Activated CD4-positive, alpha-beta T cell treated with anti-CD3 and anti-CD28 coated beads, Interleukin-2, amount 50 U/mL, for 16 hours (primary cell): ENCODE measurements at regions not wholly inside any gene's neighbourhood (a gene's known extent, or its start where the extent isn't known, plus 50 kb on each side); places are given as distances from the start of the nearest gene placed in this dataset.
"Not testable (repeated sequence)": the region's sequence is repeated elsewhere in the genome, so short reads cannot be mapped to it uniquely, and the experiment has no call there.

ENCODE experiments used
- DNase-seq: peaks from one replicate; pipeline ENCODE4 v3.0.0-alpha.2; 2020

DNA sequence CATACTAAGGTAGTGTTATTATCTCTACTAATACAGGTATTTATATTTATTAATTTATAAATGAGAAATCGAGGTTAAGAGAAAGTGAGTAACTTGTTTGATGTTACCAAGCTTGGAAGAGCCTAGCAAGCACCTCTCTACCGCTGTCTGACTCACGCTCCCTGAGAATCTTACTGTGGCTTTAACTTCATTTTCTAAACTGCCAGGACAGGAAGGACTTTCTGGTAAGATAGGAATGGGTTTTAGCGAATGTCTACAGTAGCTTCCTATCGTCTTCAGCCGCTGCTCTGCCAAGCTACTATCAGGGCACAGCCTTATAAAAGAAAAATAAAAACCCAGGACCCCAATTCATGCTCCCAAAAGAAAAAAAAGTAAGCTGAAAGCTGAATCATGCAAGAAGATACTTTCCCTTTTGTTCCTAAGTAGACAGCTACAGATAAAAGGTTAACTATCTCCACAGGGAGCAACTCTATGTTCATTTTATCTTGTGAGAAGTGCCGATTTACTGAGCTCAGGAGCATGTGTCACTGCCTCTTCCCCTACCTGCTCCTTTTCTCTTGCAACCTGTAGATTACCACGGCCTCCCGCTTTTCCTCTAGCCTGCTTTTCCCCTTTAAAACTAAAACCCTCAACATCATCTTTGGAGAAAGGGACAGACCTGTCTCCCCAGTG lies 60.2 kb downstream of the THNSL1 start:
- no peak for DNase-seq

DNA sequence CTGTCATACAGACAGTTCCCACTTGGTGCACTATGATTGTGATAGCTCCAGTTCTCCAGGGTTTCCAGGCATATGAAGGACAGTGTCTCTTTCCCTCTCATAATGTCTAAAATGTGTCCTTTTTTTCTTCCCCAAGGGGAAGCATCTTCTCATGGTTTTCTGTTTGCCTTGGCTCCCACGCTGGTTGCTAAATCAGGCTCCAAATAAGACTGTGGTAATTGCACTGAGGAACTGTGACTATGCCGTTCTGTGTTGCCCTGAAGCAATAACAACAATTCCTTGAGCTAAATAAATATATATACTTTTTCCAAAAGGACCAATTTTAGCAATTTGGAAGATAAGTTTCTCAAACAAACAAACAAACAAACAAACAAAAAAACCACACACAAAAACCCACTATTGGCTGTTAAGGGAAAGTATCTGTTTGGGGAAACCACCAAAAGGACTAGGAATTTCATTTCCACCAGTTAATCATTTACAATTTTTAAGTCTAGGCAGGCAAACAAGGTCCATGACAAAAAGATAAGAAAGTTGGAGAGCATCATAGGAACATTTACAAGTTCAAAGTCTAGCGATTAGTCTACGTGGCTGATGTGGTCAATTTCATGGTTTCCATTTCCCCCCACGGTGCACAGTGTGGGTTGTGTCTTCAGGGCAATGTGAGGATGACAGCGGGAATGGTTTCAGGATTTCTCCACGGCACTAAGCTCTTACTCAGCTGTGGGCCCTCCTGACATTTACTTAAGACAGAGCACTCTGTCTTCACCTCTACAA lies 62.4 kb downstream of the THNSL1 start:
- no peak for DNase-seq

DNA sequence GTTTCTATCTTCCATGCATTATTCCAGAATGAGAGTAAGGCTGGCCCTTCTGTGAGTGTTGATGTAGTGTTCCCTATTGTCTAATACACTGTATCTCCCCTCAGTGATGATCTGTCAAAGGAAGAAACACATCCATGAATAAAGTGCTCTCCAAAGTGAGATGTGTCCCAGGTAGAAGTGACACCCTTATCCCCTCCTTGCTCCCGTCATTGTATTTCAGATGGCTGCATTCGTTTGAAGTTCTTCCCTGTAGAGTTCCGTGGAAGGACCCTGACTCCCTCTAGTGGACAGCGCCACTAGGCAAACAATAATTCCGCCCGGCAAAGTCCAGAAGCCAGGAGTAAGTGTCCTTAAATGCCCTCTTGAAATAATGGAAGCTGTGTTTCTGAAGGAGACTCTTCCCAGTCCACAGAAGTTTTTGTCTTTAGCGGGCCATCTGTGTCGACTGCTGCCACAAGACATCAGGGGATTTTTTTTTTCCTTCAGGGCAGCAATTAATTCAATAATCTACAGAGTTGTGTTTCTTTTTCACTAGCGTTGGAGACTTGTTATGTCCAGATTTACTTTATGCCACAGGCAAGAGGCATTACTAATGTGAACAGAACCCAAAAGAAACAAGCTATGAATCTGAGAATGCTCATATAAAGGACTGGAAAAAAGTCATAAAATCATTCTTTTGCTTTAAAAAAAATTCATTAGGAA lies 64.6 kb downstream of the THNSL1 start:
- peak; percentile 65 for DNase-seq

DNA sequence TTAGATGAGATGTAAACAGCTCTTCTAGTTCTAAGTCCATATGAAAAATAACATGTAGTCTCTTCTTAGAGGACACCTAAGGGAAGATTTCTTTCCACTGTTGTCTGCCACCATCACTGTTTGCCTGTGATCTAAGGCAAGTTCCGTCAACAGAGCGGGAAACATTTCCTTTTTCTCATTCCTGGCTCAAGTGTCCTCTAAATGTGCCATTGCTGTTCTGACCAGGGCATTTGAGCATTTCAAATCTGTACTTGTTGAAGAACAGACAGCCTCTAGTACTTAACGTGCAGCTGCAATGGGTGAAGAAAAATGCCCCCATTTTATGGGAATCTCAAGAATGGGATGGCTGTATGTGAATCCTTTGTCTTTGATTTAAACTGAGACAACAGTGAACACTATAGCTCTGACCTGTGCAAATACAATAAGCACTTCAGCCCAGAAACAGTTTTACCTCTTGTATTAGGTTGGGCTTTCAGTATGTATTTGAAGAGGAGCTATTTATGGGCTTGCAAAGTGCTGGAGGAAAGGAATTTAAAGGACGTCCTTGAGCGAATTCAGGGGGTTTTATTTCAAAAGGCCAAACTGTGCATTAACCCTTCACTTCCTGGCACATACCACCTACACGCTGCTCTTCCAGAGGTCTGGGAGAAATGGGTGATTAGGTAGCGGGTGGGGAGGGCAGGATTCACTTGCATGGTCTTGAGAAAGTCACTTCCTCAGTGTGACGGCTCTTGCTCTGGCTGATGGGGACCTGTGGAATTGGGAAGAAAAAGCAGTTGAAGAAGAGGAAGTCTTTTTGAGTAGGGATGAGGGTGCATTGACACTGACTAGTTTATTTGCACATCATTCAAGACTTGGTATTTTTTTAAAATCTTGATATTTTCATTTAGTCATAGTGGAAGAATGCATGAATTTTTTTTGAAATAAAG lies 66.1 kb downstream of the THNSL1 start:
- no peak for DNase-seq

DNA sequence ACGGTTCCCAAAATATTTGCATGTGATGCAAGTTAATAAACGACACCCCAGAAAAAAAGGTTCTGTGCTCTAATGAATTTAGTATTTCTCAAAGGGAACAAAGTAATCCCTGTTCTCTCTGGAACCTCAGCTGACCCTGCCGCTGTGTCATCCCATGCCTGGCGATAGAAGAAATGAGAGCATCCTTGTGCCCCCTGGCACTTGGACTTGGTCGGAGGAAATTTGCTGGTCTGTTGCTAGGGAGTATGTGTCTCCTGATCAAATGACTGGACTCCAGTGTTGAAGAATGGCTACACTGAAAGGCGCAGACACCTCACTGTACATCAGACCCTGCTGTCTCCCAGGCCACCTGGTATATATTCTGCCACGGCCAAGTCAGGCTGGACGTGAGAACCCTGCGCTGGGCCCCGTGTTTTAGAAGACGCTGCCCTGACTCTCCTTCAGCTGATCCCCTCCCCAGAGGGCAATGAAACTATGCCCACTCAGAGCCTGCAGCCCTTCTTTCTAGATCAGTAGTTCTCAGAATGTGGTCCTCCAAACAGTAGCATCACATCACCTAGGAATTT lies 67.2 kb downstream of the THNSL1 start:
- DNase-seq, result no peak

DNA sequence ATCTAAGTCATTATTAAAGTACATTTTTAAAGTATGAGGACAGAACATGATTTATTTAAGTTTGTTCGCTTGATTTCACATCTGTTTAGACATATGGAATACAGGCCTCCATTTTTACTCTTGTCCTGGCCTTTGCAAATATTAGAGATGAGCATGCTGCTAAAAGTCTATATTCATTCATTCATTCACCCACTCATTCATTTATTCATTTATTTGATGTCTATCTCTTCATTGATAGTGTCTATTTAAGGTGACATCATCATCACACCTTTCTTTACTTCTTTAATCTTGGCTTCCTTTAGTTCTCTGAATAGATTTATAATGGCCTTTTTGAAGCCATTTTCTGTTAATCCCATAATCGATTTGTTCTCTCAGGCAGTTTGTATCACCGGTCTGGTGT lies 68.0 kb downstream of the THNSL1 start:
- no peak for DNase-seq

DNA sequence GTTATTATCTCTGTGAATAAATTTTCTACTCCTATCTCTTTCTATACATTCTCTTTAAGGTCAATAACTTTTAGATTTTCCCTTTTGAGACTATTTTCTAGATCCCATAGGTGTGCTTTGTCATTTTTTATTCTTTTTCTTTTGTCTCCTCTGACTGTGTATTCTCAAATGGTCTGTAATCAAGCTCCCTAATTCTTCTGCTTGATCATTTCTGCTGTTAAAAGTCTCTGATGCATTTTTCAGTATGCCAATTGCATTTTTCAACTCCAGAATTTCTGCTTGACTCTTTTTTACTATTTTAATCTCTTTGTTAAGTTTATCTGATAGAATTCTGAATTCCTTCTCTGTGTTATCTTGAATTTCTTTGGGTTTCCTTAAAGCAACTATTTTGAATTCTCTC lies 78.2 kb downstream of the THNSL1 start:
- no peak for DNase-seq

DNA sequence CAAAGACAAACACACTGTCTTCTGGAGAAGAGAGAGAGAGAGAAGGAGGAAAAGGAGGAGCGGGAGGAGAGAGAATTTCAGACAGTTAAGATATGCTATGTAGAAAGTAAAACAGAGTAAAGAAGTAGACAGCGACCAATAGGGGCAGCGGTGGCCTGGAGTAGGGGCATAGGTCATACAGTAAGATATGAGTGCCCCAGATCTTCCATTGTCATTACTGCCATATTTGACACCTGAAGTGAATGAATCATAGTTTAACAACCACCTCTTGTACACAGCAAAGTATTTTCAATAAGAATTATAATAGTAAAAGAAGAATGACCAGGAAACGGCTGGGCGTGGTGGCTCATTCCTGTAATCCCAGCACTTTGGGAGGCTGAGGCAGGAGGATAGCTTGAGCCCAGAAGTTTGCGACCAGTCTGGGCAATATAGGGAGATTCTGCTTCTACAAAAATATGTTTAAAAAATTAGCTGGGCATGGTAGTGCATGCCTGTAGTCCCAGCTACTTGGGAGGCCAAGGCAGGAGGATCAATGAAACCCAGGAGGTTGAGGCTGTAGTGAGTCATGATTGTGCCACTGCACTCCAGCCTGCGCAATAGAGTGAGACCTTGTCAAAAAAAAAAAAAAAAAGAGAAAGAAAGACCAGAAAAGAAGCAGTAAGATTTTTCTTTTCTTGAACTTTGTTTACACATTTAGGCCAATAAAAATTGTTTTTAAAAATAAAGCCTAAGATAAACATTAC lies 77.0 kb upstream of the GPR158 start:
- DNase-seq, result no peak

DNA sequence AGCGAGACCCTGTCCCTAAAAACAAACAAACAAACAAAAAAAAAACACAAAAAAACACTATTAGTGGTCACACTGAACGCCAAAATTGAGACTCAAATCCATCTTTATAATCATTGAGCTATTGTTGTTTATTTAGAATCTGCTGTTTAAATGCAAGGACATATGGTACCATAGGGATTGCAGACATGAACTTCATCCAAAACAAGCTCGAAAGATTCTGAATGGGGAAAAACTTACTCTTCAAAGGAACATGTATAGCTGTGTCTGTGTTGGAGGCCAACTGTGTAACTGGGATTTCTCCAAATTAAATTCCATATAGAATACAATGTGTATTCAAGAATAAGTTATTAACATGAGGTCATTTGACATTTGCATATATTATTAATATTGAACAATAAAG lies 74.7 kb upstream of the GPR158 start:
- DNase-seq, result no peak

DNA sequence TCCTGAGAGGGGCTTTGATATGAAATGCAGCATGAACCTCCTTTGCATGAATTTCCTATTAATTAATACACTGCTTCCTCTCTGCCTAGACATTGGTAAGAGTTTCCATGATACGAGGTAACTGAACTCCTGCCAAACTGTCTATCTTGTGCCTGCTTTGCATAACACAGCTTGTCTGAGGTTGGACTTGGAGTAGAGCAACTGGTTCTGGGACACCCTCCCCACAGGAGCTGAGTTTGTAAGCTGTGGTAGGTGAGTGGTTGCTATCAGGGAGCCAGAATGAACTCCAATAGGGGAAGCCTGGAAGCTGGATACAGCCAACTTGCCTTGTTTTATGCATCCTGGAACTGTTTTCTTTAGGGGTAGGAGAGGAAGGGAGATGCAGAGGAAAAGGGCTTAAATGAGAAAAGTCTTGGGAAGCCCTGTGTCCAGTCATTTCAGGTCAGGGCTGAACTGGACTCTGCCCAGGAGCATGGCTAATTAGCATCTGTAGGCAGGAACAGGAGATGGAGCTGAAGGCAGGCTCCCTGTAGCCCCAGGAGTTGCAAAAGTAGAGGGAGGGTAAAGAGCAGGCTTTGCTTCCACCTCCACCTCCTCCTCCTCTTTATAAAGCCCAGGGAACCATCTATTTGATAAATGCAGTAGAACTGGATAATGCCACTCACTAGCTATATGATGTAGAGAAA lies 73.2 kb upstream of the GPR158 start:
- DNase-seq, result no peak

DNA sequence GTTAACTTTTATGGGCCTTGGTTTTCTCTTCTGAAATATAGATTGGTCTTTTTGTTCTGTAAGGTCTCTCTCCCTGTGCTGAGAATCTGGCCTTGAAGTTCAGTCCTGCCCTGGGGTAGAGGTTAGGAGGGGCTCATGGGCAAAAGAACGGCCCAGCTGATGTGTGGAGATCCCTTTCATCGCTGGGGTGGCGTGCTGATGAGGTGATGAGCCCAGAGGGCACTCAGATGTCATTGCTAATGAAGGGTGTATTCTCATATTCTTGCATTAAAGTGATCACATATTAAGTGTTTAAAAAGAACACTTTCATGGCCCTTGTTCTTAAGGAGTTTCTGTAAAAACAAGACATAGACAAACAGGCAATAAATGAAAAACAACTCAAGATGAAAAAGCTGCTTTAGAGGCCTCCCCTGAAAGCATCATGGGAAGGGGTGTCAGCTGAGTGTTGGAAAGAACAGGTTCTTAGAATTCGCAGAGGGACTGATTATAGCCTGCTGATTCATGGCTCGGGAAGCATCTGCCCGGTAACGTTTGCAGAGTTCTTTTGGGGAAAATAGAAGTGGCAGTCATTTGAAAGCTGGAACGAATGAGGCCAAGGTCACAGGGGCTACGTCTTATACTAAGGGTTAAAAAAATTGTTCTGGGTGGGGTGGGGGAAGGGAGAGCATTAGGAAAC lies 72.5 kb upstream of the GPR158 start:
- DNase-seq, result no peak

DNA sequence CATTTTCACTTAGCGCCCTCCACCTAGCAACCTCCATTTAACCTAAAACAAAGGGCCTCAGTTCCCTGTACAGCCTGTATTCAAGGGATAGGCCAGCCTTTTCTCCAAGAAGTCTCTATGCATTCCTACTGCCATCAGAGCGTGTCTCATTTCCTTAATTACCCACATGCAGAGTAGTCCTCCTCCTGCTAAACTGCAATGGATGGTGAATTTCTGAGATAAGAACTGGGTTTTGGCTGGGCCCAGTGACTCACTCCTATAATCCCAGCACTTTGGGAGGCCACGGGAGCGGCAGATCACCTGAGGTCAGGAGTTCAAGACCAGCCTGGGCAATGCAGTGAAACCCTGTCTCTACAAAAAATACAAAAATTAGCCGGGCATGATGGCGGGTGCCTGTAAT lies 71.1 kb upstream of the GPR158 start:
- no peak for DNase-seq

DNA sequence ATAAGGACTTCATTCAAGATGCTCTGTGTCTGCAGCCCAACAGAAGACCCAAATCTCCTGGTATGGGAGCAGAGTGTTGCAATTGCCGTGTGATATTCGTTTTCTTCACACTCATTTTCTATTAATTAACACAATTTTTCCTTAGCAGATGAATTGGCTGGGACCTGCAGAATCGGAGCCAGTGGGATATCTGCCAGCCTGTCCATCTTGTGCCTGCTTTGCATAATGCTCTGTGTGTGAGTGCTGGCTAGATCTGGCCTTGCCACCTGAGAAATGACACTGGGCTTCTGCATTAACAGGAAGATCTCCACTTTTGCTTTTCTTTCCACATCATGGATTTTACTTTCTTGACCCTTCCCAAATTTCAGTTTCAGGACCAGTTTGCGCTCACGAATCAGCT lies 70.4 kb upstream of the GPR158 start:
- no peak for DNase-seq

DNA sequence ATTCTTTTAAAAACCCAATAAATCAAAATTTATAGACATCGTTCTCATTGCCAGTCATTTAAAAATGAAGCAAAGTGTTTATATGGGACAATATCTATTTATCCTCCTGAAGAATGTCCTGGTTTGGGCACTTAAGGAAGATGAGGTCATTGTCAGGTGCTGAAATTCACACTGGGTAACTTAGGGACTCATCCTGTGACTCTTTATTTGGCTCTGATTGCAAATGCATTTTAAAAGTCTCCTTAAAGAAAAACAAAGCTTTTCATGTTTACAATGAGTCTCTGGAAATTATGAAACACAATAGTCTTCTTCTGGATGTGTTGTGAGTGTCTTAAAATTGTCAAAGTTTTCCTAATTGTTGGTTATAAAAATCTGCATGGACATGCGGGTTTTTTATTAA lies 69.5 kb upstream of the GPR158 start:
- DNase-seq, result no peak

DNA sequence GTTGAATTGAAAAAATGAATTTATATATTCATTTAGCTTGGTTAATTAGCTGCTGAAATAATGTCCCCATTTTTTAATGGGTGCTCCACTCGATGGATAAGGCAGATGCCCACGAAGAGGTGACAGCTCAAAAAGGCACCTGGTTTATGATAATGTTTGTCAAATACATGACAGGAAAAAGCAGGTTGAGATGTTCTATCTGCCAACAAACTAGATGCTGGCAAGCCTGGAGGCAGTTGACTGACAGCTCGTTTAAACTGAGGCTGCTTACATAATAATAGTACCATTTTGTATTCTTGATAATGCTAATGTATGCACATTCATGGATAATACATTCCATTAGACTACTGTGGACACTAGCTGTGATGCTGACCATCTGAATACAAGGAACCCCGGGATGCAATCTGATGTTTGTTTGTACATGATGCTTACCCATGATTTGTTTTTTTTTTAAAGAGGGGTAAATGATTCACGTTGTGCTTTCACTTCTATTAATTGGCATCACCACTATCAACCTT lies 69.0 kb upstream of the GPR158 start:
- DNase-seq, result no peak

DNA sequence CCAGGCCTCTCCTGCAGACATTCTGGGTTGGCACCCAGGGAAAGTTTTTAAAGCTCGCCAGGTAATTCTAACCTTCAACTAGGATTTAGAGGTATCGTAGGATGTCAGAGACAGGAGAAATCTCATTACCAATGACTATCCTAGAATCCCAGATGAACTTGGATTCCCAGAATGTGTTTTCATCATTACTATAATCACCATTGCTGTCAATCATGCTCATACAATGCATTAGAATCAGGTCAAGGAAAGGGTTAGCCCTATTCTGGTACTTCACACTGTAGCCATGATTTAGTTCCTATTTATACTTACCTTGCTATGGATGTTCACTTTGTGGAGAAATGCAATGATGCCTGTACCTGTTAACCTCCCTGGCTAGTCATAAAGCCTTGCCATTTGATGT lies 67.0 kb upstream of the GPR158 start:
- DNase-seq, result no peak

DNA sequence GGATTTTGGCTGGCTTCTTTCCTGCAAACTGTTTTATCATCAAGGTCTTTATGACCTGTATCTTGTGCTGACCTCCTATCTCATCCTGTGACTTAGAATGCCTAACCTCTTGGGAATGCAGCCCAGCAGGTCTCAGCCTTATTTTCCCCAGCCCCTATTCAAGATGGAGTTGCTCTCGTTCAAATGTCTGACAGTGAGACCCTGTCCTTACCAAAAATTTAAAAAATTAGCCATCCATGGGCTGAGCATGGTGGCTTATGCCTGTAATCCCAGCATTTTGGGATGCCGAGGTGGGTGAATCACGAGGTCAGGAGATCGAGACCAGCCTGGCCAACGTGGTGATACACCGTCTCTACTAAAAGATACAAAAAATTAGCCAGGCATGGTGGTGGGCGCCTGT lies 64.9 kb upstream of the GPR158 start:
- not testable (repeated sequence) for DNase-seq

DNA sequence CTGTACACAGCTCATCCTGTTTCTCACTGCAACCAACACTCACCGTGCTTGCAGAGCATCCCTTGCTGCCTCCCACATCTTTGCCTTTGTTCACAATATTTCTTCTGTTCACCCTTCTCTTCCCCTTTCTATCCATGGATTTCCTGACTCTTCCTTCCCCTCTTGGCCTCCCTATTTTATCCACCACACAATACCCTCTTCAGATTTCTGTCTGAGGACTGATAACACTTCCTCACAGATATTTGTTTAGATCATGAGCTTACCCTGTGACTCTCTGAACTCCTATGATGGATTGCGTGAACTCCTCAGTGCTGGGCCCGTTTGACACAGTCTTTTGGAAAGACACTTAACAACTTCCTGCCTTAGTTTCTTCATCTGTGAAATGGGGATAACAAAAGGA lies 62.8 kb upstream of the GPR158 start:
- DNase-seq, result no peak

DNA sequence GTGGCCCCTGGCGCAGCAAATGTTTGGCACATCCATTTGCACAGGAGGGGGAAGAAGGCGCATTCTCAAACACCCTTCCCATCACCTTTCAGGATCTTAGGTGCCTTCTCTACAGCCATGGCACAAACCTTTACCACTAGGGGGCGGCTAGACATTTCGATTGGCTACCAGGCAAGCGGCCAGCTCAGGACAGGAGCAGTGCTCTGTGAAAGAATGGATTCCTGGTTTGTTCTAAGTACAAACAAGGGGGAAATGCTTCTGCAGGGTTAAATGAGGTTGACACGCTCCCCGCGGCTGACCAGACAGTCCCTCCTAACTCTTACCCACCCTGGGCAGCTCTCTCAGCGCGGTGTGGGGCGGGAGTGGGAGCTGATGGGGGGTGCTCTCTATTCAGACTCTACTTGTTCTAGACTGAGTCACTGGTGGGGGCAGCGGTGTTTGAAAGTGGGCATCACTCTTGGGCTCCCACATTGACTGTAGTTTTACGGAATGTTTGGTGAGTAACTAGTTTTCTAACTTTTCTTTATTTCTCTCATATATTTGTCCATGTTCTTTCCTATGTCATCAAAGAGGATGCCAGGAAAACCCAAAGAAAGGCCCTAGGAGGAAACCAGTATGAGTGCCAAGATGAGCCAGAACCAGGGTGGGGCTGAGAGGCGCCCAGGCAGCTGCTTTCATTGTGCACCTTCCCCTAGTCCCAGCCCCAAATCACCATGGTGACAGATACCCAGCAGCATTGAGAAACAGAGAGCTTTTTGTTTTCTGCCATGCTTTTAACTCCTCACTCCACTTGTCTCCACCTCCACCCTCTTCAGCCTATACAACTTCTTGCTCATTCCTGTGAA lies 61.4 kb upstream of the GPR158 start:
- peak; percentile 62 for DNase-seq

DNA sequence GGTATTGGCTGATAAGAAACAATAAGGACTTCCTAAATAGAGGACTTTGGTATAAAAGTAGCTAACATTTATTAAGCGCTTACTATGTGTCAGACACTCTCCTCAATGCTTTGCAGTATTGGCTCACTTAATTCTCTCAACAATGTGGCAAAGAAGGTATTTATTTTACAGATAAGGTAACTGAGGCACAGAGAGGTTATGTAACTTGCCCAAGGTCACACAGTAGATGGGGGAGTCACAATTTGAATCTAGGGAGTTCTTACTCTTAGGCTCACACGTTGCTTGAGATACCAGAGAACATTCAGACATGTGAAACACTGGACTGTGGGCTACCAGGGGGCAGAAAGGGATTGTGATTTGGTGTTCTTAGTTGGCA lies 60.8 kb upstream of the GPR158 start:
- no peak for DNase-seq
